ENCODE measurements at regions not wholly inside any gene's neighbourhood (a gene's known extent, or its start where the extent isn't known, plus 50 kb on each side); places are given as distances from the start of the nearest gene placed in this dataset.

DNA sequence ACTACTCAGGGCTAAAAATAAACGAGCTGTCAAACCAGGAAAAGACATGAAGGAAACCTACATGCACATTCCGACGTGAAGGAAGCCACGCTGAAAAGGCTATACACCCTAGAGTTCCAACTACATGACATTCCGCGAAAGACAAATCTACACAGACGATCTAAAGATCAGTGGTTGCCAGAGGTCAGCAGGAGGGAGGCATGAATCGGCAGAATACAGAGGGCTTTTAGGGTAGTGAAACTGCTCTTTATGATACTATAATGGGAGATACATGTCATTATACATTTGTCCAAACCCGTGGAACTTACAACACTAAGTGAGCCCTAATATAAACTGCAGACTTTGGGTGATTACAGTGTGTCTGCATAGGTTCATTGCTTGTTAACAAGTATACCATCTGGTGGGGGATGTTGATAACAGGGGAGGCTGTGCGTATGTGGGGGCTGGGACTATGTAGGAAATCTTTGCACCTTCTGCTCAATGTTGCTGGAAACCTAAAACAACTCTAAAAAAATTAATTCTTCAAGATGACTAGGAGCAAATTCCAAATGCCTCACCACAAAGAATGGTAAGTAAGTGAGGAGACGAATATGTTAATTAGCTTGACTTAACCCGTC is 132.2 kb upstream of the CDH4 start:
- TF ChIP-seq FOXP2 (optimal IDR thresholded peaks at IDR 0.05; ENCODE audit: borderline replicate concordance, extremely low read depth, extremely low read length, insufficient read depth), result no peak
- TF ChIP-seq POLR2AphosphoS5 (IDR thresholded peaks at IDR 0.05; ENCODE audit: low read depth, low read length), result no peak
- TF ChIP-seq, protein P1, sequence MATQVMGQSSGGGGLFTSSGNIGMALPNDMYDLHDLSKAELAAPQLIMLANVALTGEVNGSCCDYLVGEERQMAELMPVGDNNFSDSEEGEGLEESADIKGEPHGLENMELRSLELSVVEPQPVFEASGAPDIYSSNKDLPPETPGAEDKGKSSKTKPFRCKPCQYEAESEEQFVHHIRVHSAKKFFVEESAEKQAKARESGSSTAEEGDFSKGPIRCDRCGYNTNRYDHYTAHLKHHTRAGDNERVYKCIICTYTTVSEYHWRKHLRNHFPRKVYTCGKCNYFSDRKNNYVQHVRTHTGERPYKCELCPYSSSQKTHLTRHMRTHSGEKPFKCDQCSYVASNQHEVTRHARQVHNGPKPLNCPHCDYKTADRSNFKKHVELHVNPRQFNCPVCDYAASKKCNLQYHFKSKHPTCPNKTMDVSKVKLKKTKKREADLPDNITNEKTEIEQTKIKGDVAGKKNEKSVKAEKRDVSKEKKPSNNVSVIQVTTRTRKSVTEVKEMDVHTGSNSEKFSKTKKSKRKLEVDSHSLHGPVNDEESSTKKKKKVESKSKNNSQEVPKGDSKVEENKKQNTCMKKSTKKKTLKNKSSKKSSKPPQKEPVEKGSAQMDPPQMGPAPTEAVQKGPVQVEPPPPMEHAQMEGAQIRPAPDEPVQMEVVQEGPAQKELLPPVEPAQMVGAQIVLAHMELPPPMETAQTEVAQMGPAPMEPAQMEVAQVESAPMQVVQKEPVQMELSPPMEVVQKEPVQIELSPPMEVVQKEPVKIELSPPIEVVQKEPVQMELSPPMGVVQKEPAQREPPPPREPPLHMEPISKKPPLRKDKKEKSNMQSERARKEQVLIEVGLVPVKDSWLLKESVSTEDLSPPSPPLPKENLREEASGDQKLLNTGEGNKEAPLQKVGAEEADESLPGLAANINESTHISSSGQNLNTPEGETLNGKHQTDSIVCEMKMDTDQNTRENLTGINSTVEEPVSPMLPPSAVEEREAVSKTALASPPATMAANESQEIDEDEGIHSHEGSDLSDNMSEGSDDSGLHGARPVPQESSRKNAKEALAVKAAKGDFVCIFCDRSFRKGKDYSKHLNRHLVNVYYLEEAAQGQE (IDR thresholded peaks at IDR 0.05; ENCODE audit: insufficient read depth in 1 of 2, low read depth in 2 of 2, low read length in 2 of 2), result no peak
- no peak for TF ChIP-seq TAF1 (IDR thresholded peaks at IDR 0.05; ENCODE audit: borderline replicate concordance, insufficient read depth, low read length)
- no peak for TF ChIP-seq SIN3A (IDR thresholded peaks at IDR 0.05; ENCODE audit: borderline replicate concordance, insufficient read depth, low read length)

Measured in PFSK-1 (cell line).